DND-41 (cell line): ENCODE measurements at regions not wholly inside any gene's neighbourhood (a gene's known extent, or its start where the extent isn't known, plus 50 kb on each side); places are given as distances from the start of the nearest gene placed in this dataset.

Experiments
- EZH2 ChIP-seq: IDR thresholded peaks from 3 replicates; pipeline ENCODE4 v1.6.1; 2012; ENCODE audit warnings: borderline replicate concordance, low read depth, mild to moderate bottlenecking, moderate library complexity, low read length, inconsistent platforms; ENCODE audit not compliant: severe bottlenecking
- TF ChIP-seq, protein P1 (sequence below): IDR thresholded peaks from 2 replicates; pipeline ENCODE4 v1.5.1; 2012; ENCODE audit warnings: borderline replicate concordance, low read length, moderate library complexity, mild to moderate bottlenecking; ENCODE audit not compliant: poor library complexity, severe bottlenecking; ENCODE audit errors: extremely low read depth

DNA sequence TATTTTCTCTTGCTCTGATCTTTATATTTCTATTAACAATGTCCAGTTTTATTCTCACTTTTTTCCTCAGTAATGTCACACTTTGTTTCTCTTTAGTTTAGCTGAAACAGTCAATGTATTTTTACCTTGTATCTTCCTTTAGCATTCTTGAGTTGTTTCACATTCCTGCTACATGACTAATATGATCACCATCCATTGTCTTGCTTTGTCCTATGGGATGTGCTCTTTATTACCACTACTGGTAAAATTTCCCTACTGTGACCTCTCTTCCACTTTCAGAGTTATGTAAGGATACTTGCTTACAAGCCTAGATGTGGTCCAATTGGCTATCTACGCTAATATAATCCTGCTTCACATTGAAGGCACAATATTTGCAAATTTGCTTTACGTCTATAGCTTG lies 457.9 kb downstream of the PIK3C3 start:
- TF ChIP-seq, protein P1, sequence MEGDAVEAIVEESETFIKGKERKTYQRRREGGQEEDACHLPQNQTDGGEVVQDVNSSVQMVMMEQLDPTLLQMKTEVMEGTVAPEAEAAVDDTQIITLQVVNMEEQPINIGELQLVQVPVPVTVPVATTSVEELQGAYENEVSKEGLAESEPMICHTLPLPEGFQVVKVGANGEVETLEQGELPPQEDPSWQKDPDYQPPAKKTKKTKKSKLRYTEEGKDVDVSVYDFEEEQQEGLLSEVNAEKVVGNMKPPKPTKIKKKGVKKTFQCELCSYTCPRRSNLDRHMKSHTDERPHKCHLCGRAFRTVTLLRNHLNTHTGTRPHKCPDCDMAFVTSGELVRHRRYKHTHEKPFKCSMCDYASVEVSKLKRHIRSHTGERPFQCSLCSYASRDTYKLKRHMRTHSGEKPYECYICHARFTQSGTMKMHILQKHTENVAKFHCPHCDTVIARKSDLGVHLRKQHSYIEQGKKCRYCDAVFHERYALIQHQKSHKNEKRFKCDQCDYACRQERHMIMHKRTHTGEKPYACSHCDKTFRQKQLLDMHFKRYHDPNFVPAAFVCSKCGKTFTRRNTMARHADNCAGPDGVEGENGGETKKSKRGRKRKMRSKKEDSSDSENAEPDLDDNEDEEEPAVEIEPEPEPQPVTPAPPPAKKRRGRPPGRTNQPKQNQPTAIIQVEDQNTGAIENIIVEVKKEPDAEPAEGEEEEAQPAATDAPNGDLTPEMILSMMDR = no peak
- TF ChIP-seq EZH2 = no peak
